ENCODE measurements at regions not wholly inside any gene's neighbourhood (a gene's known extent, or its start where the extent isn't known, plus 50 kb on each side); places are given as distances from the start of the nearest gene placed in this dataset.

GRCh38 chr20:57848282-57848681 is 138.5 kb upstream of the PMEPA1 start:
- Histone ChIP-seq H3K4me3 (replicated peaks; ENCODE audit: insufficient read depth, low read length) (no peak overlapping the region), H3K27ac (replicated peaks) (no peak overlapping the region), H3K27me3 (ENCODE audit: insufficient read depth, poor library complexity, severe bottlenecking) (no peaks in the 10 kb centered on the region)
- DNase-seq (ENCODE audit: low read depth in 1 of 2, low spot score in 1 of 2), result no peak
- no peak for TF ChIP-seq POLR2AphosphoS5 (IDR thresholded peaks at IDR 0.05; ENCODE audit: low read depth)
- no peak for TF ChIP-seq REST (IDR thresholded peaks at IDR 0.05; ENCODE audit: insufficient replicate concordance, low read depth)
- no peak for TF ChIP-seq CTCF (IDR thresholded peaks at IDR 0.05; ENCODE audit: insufficient read depth, low read length)
- TF ChIP-seq GABPA (IDR thresholded peaks at IDR 0.05; ENCODE audit: low read depth), result no peak
- no peak for TF ChIP-seq SPI1 (IDR thresholded peaks at IDR 0.05; ENCODE audit: borderline replicate concordance, low read depth)

GRCh38 chr20:57847104-57847503 is 137.3 kb upstream of the PMEPA1 start:
- TF ChIP-seq GABPA (IDR thresholded peaks at IDR 0.05; ENCODE audit: low read depth) (no peak), POLR2AphosphoS5 (IDR thresholded peaks at IDR 0.05; ENCODE audit: low read depth) (no peak)
- no peak for DNase-seq (ENCODE audit: low read depth in 1 of 2, low spot score in 1 of 2)
- Histone ChIP-seq H3K27ac (replicated peaks) (no peak overlapping the region), H3K4me3 (replicated peaks; ENCODE audit: insufficient read depth, low read length) (no peak overlapping the region), H3K27me3 (ENCODE audit: insufficient read depth, poor library complexity, severe bottlenecking) (no peaks in the 10 kb centered on the region)

GRCh38 chr20:57844626-57845596 is 135.1 kb upstream of the PMEPA1 start:
- TF ChIP-seq REST (IDR thresholded peaks at IDR 0.05; ENCODE audit: insufficient replicate concordance, low read depth) (no peak), CTCF (IDR thresholded peaks at IDR 0.05; ENCODE audit: insufficient read depth, low read length) (no peak), POLR2AphosphoS5 (IDR thresholded peaks at IDR 0.05; ENCODE audit: low read depth) (no peak), SPI1 (IDR thresholded peaks at IDR 0.05; ENCODE audit: borderline replicate concordance, low read depth) (no peak), GABPA (IDR thresholded peaks at IDR 0.05; ENCODE audit: low read depth) (no peak)
- Histone ChIP-seq H3K27me3 (ENCODE audit: insufficient read depth, poor library complexity, severe bottlenecking) (no peaks in the 10 kb centered on the region), H3K4me3 (replicated peaks; ENCODE audit: insufficient read depth, low read length) (no peak overlapping the region), H3K27ac (replicated peaks) (no peak overlapping the region)
- no peak for DNase-seq (ENCODE audit: low read depth in 1 of 2, low spot score in 1 of 2)

- TF ChIP-seq CTCF (IDR thresholded peaks at IDR 0.05; ENCODE audit: insufficient read depth, low read length) (no peak), SPI1 (IDR thresholded peaks at IDR 0.05; ENCODE audit: borderline replicate concordance, low read depth) (no peak), GABPA (IDR thresholded peaks at IDR 0.05; ENCODE audit: low read depth) (no peak), REST (IDR thresholded peaks at IDR 0.05; ENCODE audit: insufficient replicate concordance, low read depth) (no peak), POLR2AphosphoS5 (IDR thresholded peaks at IDR 0.05; ENCODE audit: low read depth) (no peak)
- DNase-seq (ENCODE audit: low read depth in 1 of 2, low spot score in 1 of 2), result no peak
- Histone ChIP-seq H3K4me3 (replicated peaks; ENCODE audit: insufficient read depth, low read length) (no peak overlapping the region), H3K27ac (replicated peaks) (no peak overlapping the region), H3K27me3 (ENCODE audit: insufficient read depth, poor library complexity, severe bottlenecking) (no peaks in the 10 kb centered on the region)
Observed at GRCh38 chr20:57843941-57844625, 134.3 kb upstream of the PMEPA1 start.
